Neural progenitor cell (in vitro differentiated cells): ENCODE measurements at regions not wholly inside any gene's neighbourhood (a gene's known extent, or its start where the extent isn't known, plus 50 kb on each side); places are given as distances from the start of the nearest gene placed in this dataset.

Experiments used
- DNase-seq: peaks from one replicate; pipeline ENCODE4 v3.0.0-alpha.2; 2016; ENCODE audit warnings: low spot score
- H2AFZ ChIP-seq: fragments of 200-600 bp; sonication (generic); replicated peaks from 2 replicates; pipeline ENCODE4 v1.6.1; 2016; ENCODE audit warnings: antibody characterized with exemption
- H3F3A ChIP-seq: fragments of 200-600 bp; sonication (generic); 2 replicates; pipeline ENCODE4 v1.6.1; 2016; ENCODE audit warnings: antibody characterized with exemption, low read depth
- H3K27ac ChIP-seq: fragments of 200-600 bp; sonication (generic); 2 replicates; pipeline ENCODE4 v1.5.1; 2016; ENCODE audit warnings: mild to moderate bottlenecking
- H3K27me3 ChIP-seq: fragments of 200-600 bp; sonication (generic); 2 replicates; pipeline ENCODE4 v1.6.1; 2016; ENCODE audit warnings: mild to moderate bottlenecking, moderate library complexity
- H3K36me3 ChIP-seq: fragments of 200-600 bp; sonication (generic); 2 replicates; pipeline ENCODE4 v1.5.1; 2016
- H3K4me1 ChIP-seq: fragments of 200-600 bp; sonication (generic); 2 replicates; pipeline ENCODE4 v1.6.1; 2016; ENCODE audit warnings: mixed run types
- H3K4me2 ChIP-seq: fragments of 200-600 bp; sonication (generic); 2 replicates; pipeline ENCODE4 v1.6.1; 2016
- H3K4me3 ChIP-seq: fragments of 200-600 bp; sonication (generic); 2 replicates; pipeline ENCODE4 v1.5.1; 2016
- H3K79me2 ChIP-seq: fragments of 200-600 bp; sonication (generic); 2 replicates; pipeline ENCODE4 v1.6.1; 2016; ENCODE audit warnings: low read depth
- H3K9ac ChIP-seq: fragments of 200-600 bp; sonication (generic); 2 replicates; pipeline ENCODE4 v1.6.1; 2016
- H3K9me3 ChIP-seq: fragments of 200-600 bp; sonication (generic); 2 replicates; pipeline ENCODE4 v1.5.1; 2016; ENCODE audit warnings: low read depth
- H4K20me1 ChIP-seq: fragments of 200-600 bp; sonication (generic); 2 replicates; pipeline ENCODE4 v1.6.1; 2016; ENCODE audit warnings: low read depth
- H3K27ac Mint-ChIP-seq: 3 replicates; pipeline ENCODE4 v1.8.0; 2021; ENCODE audit warnings: mixed read lengths
- H3K27me3 Mint-ChIP-seq: 2 replicates; pipeline ENCODE4 v1.8.0; 2022; ENCODE audit warnings: low read depth, mild to moderate bottlenecking, inconsistent platforms, moderate library complexity, mixed read lengths; ENCODE audit not compliant: insufficient read depth
- H3K36me3 Mint-ChIP-seq: 3 replicates; pipeline ENCODE4 v1.8.0; 2021; ENCODE audit warnings: mixed read lengths
- H3K4me1 Mint-ChIP-seq: 3 replicates; pipeline ENCODE4 v1.8.0; 2021; ENCODE audit warnings: mixed read lengths
- H3K4me3 Mint-ChIP-seq: 3 replicates; pipeline ENCODE4 v1.8.0; 2021; ENCODE audit warnings: mild to moderate bottlenecking, moderate library complexity, mixed read lengths
- H3K9me3 Mint-ChIP-seq: 3 replicates; pipeline ENCODE4 v1.8.0; 2020; ENCODE audit warnings: mixed read lengths
- CTCF ChIP-seq: fragments of 200-600 bp; sonication (generic); IDR thresholded peaks from 2 replicates; pipeline ENCODE4 v1.5.1; 2017; ENCODE audit warnings: antibody characterized with exemption, mild to moderate bottlenecking
- EZH2 ChIP-seq: fragments of 200-600 bp; sonication (generic); IDR thresholded peaks from 2 replicates; pipeline ENCODE4 v1.6.1; 2017; ENCODE audit warnings: antibody characterized with exemption, mild to moderate bottlenecking, moderate library complexity
- EZH2phosphoT487 ChIP-seq: fragments of 200-600 bp; sonication (generic); IDR thresholded peaks from 2 replicates; pipeline ENCODE4 v1.6.1; 2017; ENCODE audit warnings: antibody characterized with exemption

GRCh38 chr5:98997000-98997399, 68.2 kb upstream of the CHD1 start:
- Mint-ChIP-seq H3K4me1 (peaks cover 3% of the 10 kb centered on the region), H3K27ac (no peak overlapping the region), H3K36me3 (no peaks in the 10 kb centered on the region), H3K27me3 (no peaks in the 10 kb centered on the region), H3K4me3 (no peak overlapping the region), H3K9me3 (no peaks in the 10 kb centered on the region)
- Histone ChIP-seq H3K4me3 (no peak overlapping the region), H3K36me3 (no peaks in the 10 kb centered on the region), H3K9ac (no peak overlapping the region), H3K4me2 (no peak overlapping the region), H3K27ac (no peak overlapping the region), H2AFZ (no peak overlapping the region), H3F3A (no peaks in the 10 kb centered on the region), H3K27me3 (no peaks in the 10 kb centered on the region), H3K79me2 (no peaks in the 10 kb centered on the region), H3K4me1 (peaks cover 13% of the 10 kb centered on the region), H3K9me3 (no peaks in the 10 kb centered on the region), H4K20me1 (no peaks in the 10 kb centered on the region)
- no peak for DNase-seq
- TF ChIP-seq EZH2phosphoT487 (no peak), EZH2 (no peak)

- no peak for DNase-seq
- H3K4me2 ChIP-seq = no peak overlapping the region
- H4K20me1 ChIP-seq = no peaks in the 10 kb centered on the region
- peaks cover 3% of the 10 kb centered on the region for H3K4me1 Mint-ChIP-seq
- no peak overlapping the region for H3K4me3 Mint-ChIP-seq
- no peaks in the 10 kb centered on the region for H3K9me3 ChIP-seq
- H3K27ac Mint-ChIP-seq = no peak overlapping the region
- no peak overlapping the region for H3K27ac ChIP-seq
- H3K36me3 ChIP-seq = no peaks in the 10 kb centered on the region
- no peaks in the 10 kb centered on the region for H3K9me3 Mint-ChIP-seq
- H2AFZ ChIP-seq = no peak overlapping the region
- TF ChIP-seq CTCF = no peak
- TF ChIP-seq EZH2 = no peak
- TF ChIP-seq EZH2phosphoT487 = no peak
- no peaks in the 10 kb centered on the region for H3K36me3 Mint-ChIP-seq
- no peak overlapping the region for H3K9ac ChIP-seq
- no peaks in the 10 kb centered on the region for H3K27me3 ChIP-seq
- H3K4me3 ChIP-seq = no peak overlapping the region
- peaks cover 7% of the 10 kb centered on the region for H3K4me1 ChIP-seq
- H3F3A ChIP-seq = no peaks in the 10 kb centered on the region
- H3K79me2 ChIP-seq = no peaks in the 10 kb centered on the region
- H3K27me3 Mint-ChIP-seq = no peaks in the 10 kb centered on the region
These were observed 65.8 kb upstream of the CHD1 start for GRCh38 chr5:98994611-98995010.

- no peak overlapping the region for H3K27ac ChIP-seq
- H3K79me2 ChIP-seq = no peaks in the 10 kb centered on the region
- H3K4me1 Mint-ChIP-seq = peaks cover 3% of the 10 kb centered on the region
- no peak overlapping the region for H3K9ac ChIP-seq
- no peaks in the 10 kb centered on the region for H3K9me3 Mint-ChIP-seq
- peak; percentile 21 for DNase-seq
- TF ChIP-seq CTCF (no peak), EZH2 (no peak), EZH2phosphoT487 (no peak)
- no peaks in the 10 kb centered on the region for H3K36me3 ChIP-seq
- H3K27ac Mint-ChIP-seq = no peak overlapping the region
- H3K36me3 Mint-ChIP-seq = no peaks in the 10 kb centered on the region
- no peak overlapping the region for H2AFZ ChIP-seq
- no peaks in the 10 kb centered on the region for H3K27me3 ChIP-seq
- H3K4me2 ChIP-seq = peak overlapping the region; percentile 16
- H3K4me3 ChIP-seq = no peak overlapping the region
- peaks cover 7% of the 10 kb centered on the region for H3K4me1 ChIP-seq
- no peaks in the 10 kb centered on the region for H3K27me3 Mint-ChIP-seq
- no peaks in the 10 kb centered on the region for H3K9me3 ChIP-seq
- H3F3A ChIP-seq = no peaks in the 10 kb centered on the region
- H4K20me1 ChIP-seq = no peaks in the 10 kb centered on the region
- H3K4me3 Mint-ChIP-seq = no peak overlapping the region
These were observed 64.7 kb upstream of the CHD1 start for GRCh38 chr5:98993512-98993911.

GRCh38 chr5:98992552-98992951, 63.7 kb upstream of the CHD1 start:
- Histone ChIP-seq H3K9me3 (no peaks in the 10 kb centered on the region), H3K4me3 (no peak overlapping the region), H3K4me1 (peaks cover 7% of the 10 kb centered on the region), H3K27ac (no peak overlapping the region), H3K27me3 (no peaks in the 10 kb centered on the region), H3K36me3 (no peaks in the 10 kb centered on the region), H3K79me2 (no peaks in the 10 kb centered on the region), H3K9ac (no peak overlapping the region), H4K20me1 (no peaks in the 10 kb centered on the region), H2AFZ (no peak overlapping the region), H3K4me2 (no peak overlapping the region), H3F3A (no peaks in the 10 kb centered on the region)
- H3K9me3 Mint-ChIP-seq = no peaks in the 10 kb centered on the region
- H3K36me3 Mint-ChIP-seq = no peaks in the 10 kb centered on the region
- no peak for DNase-seq
- TF ChIP-seq EZH2 (no peak), EZH2phosphoT487 (no peak), CTCF (no peak)
- no peaks in the 10 kb centered on the region for H3K27me3 Mint-ChIP-seq
- no peak overlapping the region for H3K27ac Mint-ChIP-seq
- H3K4me3 Mint-ChIP-seq = no peak overlapping the region
- H3K4me1 Mint-ChIP-seq = peaks cover 3% of the 10 kb centered on the region
